Calu3 (cell line): ENCODE measurements at regions not wholly inside any gene's neighbourhood (a gene's known extent, or its start where the extent isn't known, plus 50 kb on each side); places are given as distances from the start of the nearest gene placed in this dataset.

Experiments used
- BruUV-seq: library from RNA; stranded (reverse); fragments of 400-500 nt; replicated peaks from 2 replicates; lab custom pipeline; 2021; lab: Mats Ljungman, UMichigan
- CTCF ChIA-PET: fragments of 300-600 bp; sonication (Branson Sonifier 250); formaldehyde crosslinking; loops from one replicate; lab custom pipeline; 2022; ENCODE audit warnings: antibody characterized with exemption; lab: Charles Lee
- DNase-seq: peaks from one replicate; pipeline ENCODE4 v3.0.0; 2022
- H3K27ac Mint-ChIP-seq: one replicate; pipeline ENCODE4 v1.8.0; 2022; ENCODE audit warnings: mixed read lengths; ENCODE audit not compliant: unreplicated experiment
- H3K27me3 Mint-ChIP-seq: one replicate; pipeline ENCODE4 v1.8.0; 2022; ENCODE audit warnings: mixed read lengths; ENCODE audit not compliant: unreplicated experiment
- H3K36me3 Mint-ChIP-seq: one replicate; pipeline ENCODE4 v1.8.0; 2022; ENCODE audit warnings: mild to moderate bottlenecking, moderate library complexity, mixed read lengths; ENCODE audit not compliant: insufficient read depth, unreplicated experiment
- H3K4me1 Mint-ChIP-seq: one replicate; pipeline ENCODE4 v1.8.0; 2022; ENCODE audit warnings: mild to moderate bottlenecking, low read depth, mixed read lengths; ENCODE audit not compliant: unreplicated experiment
- H3K4me3 Mint-ChIP-seq: one replicate; pipeline ENCODE4 v1.8.0; 2022; ENCODE audit warnings: mild to moderate bottlenecking, low read depth, moderate library complexity, mixed read lengths; ENCODE audit not compliant: unreplicated experiment
- H3K9me3 Mint-ChIP-seq: one replicate; pipeline ENCODE4 v1.8.0; 2022; ENCODE audit warnings: low read depth, mixed read lengths; ENCODE audit not compliant: unreplicated experiment
- CTCF ChIP-seq: fragments of 200-600 bp; IDR thresholded peaks from one replicate; pipeline ENCODE4 v1.8.0; 2022; ENCODE audit warnings: antibody characterized with exemption; ENCODE audit not compliant: unreplicated experiment
- intact Hi-C: fragments of 100-400 bp; cut with micrococcal nuclease; formaldehyde crosslinking; loops from one replicate; pipeline ENCODE4 v1.10.0; 2022; ENCODE audit not compliant: unreplicated experiment

- Mint-ChIP-seq H3K27ac (no peak overlapping the region), H3K36me3 (no peaks in the 10 kb centered on the region), H3K4me1 (peaks cover 8% of the 10 kb centered on the region), H3K9me3 (peaks cover 4% of the 10 kb centered on the region), H3K4me3 (peak overlapping the region; percentile 14), H3K27me3 (peaks cover 12% of the 10 kb centered on the region)
- CTCF ChIA-PET, result interaction anchor here (1.0 kb wide), 1 partner anchor 9 kb away, joined by 3 read pairs; no protein-coding TSS in a partner anchor
- BruUV-seq, result no TSS peak
- peak; percentile 65 for DNase-seq
- no peak for TF ChIP-seq CTCF
- intact Hi-C loops, result no loop called here
These were observed 266.4 kb upstream of the IRX4 start for GRCh38 chr5:2149195-2149539.

- no TSS peak for BruUV-seq
- Mint-ChIP-seq H3K4me3 (peak overlapping the region; percentile 14), H3K27me3 (peaks cover 12% of the 10 kb centered on the region), H3K27ac (no peak overlapping the region), H3K4me1 (peaks cover 8% of the 10 kb centered on the region), H3K36me3 (no peaks in the 10 kb centered on the region), H3K9me3 (peaks cover 4% of the 10 kb centered on the region)
- no peak for TF ChIP-seq CTCF
- intact Hi-C loops, result no loop called here
- CTCF ChIA-PET, result interaction anchor here (1.0 kb wide), 1 partner anchor 10 kb away, joined by 3 read pairs; no protein-coding TSS in a partner anchor
- DNase-seq, result no peak
These were observed 265.8 kb upstream of the IRX4 start for GRCh38 chr5:2148312-2149194.

GRCh38 chr5:2147504-2148311, 265.0 kb upstream of the IRX4 start:
- H3K36me3 Mint-ChIP-seq, result no peaks in the 10 kb centered on the region
- no peak for TF ChIP-seq CTCF
- peaks cover 12% of the 10 kb centered on the region for H3K27me3 Mint-ChIP-seq
- no peak overlapping the region for H3K27ac Mint-ChIP-seq
- no TSS peak for BruUV-seq
- DNase-seq, result no peak
- intact Hi-C loops, result no loop called here
- H3K4me1 Mint-ChIP-seq, result peaks cover 8% of the 10 kb centered on the region
- CTCF ChIA-PET, result no interaction called here
- no peak overlapping the region for H3K4me3 Mint-ChIP-seq
- H3K9me3 Mint-ChIP-seq, result peaks cover 4% of the 10 kb centered on the region

- Mint-ChIP-seq H3K27ac (no peak overlapping the region), H3K9me3 (no peaks in the 10 kb centered on the region), H3K36me3 (no peaks in the 10 kb centered on the region), H3K27me3 (no peaks in the 10 kb centered on the region), H3K4me1 (peaks cover under 1% of the 10 kb centered on the region), H3K4me3 (no peak overlapping the region)
- BruUV-seq, result no TSS peak
- CTCF ChIA-PET, result no interaction called here
- DNase-seq, result no peak
- TF ChIP-seq CTCF, result no peak
- intact Hi-C loops, result no loop called here
These were observed 261.1 kb upstream of the IRX4 start for GRCh38 chr5:2143646-2144353.
